ENCODE measurements at regions not wholly inside any gene's neighbourhood (a gene's known extent, or its start where the extent isn't known, plus 50 kb on each side); places are given as distances from the start of the nearest gene placed in this dataset.
"Not testable (repeated sequence)": the region's sequence is repeated elsewhere in the genome, so short reads cannot be mapped to it uniquely, and the experiment has no call there.

- DNase-seq (ENCODE audit: low read depth): not testable (repeated sequence)
Measured at GRCh38 chr6:145111407-145111806, 623.9 kb downstream of the EPM2A start.

- no peak for DNase-seq (ENCODE audit: low read depth)
Measured at GRCh38 chr6:145112711-145113148, 622.6 kb downstream of the EPM2A start.

GRCh38 chr6:145115638-145116037 lies 619.7 kb downstream of the EPM2A start:
- no peak for DNase-seq (ENCODE audit: low read depth)

DNA sequence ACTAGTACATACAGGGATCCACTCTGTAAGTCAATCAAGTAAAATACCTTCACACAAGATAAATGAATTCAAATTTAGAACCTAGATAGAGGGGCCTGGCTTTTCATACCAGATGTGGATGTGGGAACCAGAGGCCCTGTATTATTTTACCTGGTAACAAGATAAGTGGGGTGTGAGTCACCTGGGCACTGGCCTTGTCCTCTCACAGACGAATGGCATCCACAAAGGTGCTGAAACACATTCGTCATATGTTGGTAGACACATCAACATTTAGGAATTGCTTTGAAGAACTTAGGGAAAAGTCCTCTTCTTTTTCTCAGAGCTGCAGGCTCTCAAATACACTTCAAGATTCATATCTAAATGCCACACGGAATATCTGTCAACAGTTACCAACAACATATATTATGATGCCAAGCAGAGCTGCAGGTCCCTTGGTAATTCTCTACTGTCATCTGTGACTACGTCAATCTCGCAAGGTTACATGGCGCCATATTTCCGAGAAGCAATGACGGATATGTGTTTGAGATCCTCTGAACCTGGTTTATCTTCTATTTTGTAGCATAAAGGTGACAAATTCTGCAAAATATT lies 618.6 kb downstream of the EPM2A start:
- no peak for DNase-seq (ENCODE audit: low read depth)

DNA sequence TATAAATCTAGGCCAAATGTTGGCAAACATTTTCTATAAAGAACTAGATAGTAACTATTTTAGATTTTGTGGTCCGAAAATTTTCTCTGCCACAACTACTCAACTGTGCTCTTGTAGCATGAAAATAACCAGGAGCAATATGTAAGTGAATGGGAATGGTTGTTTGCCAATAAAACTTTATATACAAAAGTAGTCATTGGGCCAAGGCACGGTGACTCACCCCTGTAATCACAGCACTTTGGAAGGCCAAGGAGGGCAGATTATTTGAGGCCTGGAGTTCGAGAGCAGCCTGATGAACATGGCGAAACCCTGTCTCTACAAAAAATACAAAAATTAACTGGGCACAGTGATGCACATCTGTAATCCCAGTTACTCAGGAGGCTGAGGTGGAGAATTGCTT lies 617.1 kb downstream of the EPM2A start:
- DNase-seq (ENCODE audit: low read depth): no peak

GRCh38 chr6:145119081-145119480 lies 616.2 kb downstream of the EPM2A start:
- no peak for DNase-seq (ENCODE audit: low read depth)

GRCh38 chr6:145132709-145133108 lies 602.6 kb downstream of the EPM2A start:
- no peak for DNase-seq (ENCODE audit: low read depth)

GRCh38 chr6:145135702-145136101 lies 599.6 kb downstream of the EPM2A start:
- DNase-seq (ENCODE audit: low read depth): no peak

DNA sequence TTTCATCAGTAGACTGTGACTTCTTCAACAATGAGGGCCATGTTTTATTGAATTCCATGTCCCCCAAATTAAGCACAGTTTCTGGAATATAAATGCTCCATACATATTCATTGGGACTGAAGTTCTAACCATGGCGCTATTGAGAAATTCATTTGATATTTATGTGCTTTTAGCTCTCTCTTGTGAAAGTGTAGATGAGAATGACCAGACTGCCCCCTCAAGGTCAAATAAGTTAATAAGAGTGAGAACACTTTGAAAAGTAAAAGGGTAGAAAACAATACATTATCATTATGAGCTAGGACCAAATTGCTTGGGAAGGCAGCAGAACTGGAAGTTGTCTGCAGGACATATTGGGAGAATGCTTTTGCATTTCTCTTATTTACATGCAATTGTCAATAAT lies 597.9 kb downstream of the EPM2A start:
- DNase-seq (ENCODE audit: low read depth): no peak

- no peak for DNase-seq (ENCODE audit: low read depth)
Measured at GRCh38 chr6:145138469-145139139, 596.7 kb downstream of the EPM2A start.

GRCh38 chr6:145139140-145139850 lies 596.0 kb downstream of the EPM2A start:
- DNase-seq (ENCODE audit: low read depth): no peak

DNA sequence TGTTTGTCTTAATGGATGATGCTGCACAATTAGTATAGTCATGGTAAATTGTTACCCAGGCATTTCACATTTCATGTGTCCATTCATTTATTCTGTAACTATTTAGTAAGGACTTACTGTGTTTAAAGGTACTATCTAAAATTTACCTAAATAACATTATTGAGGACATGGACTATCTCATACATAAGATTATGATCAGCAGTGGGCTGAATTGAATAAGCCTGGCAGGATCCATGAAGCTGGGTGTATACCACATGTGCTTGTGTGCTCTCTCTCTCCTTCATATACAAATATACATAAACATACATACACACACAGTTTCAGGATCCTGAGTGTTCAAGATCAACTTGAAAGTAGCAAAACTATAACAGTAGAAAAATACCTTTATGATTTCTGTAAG lies 595.4 kb downstream of the EPM2A start:
- DNase-seq (ENCODE audit: low read depth): no peak

- DNase-seq (ENCODE audit: low read depth): no peak
Measured at GRCh38 chr6:145141572-145141971, 593.7 kb downstream of the EPM2A start.

DNA sequence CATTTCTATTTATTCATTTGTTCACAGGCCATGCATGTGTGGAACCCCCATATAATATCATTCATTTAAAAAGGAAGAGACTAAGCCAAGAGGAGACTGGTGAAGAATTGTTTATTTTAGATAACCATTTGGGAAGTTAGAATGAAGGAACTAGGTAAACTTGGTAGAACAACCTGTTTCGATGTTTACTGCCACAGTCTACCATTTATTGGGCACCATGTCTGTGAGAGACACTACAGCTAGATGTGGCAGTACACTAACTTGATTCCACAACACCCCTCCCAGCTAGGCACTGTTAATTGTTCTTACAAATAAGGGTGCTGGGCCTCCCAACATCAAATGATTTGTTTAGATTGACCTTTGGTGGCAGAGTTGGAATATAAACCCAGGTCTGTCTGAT lies 592.4 kb downstream of the EPM2A start:
- DNase-seq (ENCODE audit: low read depth): no peak

DNA sequence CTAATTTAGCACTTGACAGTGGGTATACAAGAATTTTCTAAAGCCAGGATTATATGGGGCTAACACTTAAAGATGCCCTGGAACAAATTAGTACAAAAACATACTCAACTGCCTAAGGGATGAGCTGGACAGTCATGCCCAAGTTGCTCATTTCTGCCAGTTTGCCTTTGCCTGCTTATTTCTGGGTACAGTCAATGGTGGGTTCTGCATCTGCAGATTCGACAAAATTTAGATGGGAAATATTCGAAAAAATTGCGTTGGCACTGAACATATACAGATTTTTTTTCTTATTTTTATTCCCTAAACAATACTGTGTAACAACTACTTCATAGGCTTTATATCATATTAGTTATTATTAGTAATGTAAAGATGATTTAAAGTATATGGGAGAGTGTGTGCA lies 591.9 kb downstream of the EPM2A start:
- DNase-seq (ENCODE audit: low read depth): no peak

GRCh38 chr6:145147559-145147958 lies 587.8 kb downstream of the EPM2A start:
- no peak for DNase-seq (ENCODE audit: low read depth)

DNA sequence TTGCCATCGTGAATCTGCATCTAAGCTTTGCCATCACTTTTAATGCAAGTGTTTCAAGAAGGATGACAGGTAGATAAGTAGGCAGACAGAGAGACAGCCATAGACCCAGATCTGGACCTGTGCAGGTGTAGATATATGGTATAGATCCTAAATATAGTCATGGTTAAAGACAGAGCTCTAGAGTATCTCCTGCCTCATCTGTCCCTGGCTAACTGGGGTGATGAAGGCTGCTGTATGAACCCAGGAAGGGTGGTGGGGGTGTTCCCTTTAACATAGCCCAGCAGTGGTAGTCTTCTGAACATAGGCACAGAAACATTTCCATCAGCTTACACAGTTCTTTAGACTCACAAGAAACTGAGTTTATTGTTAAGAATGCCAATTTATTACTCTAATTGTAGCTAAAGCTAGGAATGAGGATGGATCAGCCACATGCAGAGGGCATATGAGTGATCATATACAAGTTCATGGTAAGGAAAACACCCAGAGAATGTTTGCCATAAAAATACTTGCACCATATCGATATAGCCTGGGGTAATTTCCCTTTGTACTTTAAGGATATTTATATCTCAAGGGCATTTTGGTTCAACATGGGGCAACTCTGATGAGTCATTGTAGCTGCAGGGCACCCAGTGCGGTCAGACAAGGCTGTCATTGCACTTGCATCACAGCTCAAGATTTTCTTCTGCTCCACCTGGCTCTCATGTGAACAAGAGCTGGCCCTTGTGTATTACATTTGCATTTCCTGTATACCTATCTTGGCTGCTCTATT lies 587.2 kb downstream of the EPM2A start:
- DNase-seq (ENCODE audit: low read depth): no peak

GRCh38 chr6:145148776-145149175 lies 586.5 kb downstream of the EPM2A start:
- no peak for DNase-seq (ENCODE audit: low read depth)

- DNase-seq (ENCODE audit: low read depth): no peak
Measured at GRCh38 chr6:145151624-145152023, 583.7 kb downstream of the EPM2A start.

DNA sequence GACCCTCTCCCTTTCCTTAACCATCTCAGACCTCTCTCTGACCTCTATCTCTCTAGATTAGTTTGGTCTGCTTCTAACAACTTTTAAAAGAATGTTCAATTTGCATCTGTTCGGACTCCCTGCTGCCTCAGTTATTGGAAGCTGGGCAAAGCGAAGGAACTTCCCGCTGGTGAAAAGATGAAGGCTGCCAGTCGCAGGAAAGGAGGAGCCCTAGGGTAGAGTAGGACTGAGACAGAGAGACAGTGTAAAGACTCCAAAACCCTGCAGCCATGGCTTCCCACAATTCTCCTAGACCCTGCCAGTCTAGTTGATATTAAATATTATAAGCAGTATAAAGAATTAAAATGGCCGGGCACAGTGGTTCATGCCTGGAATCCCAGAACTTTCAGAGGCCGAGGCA lies 581.8 kb downstream of the EPM2A start:
- DNase-seq (ENCODE audit: low read depth): no peak

DNA sequence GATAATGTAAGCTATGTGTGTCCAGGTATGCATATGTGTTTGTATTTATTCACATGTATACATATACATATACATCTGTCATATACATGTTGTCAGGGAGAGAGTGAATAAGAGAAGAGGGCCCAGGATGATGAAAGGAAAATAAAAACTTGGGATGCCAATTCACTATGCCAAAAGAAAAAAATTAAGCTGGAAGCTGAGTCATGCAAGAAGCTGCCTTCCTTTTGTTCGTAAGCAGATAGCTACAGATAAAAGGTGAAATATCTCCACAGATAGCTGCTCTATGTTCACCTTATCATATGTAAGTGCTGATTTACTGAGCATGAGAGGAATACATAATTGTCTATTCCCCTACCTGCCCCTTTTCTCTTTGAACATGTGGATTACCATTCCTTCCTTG lies 579.9 kb downstream of the EPM2A start:
- no peak for DNase-seq (ENCODE audit: low read depth)

DNA sequence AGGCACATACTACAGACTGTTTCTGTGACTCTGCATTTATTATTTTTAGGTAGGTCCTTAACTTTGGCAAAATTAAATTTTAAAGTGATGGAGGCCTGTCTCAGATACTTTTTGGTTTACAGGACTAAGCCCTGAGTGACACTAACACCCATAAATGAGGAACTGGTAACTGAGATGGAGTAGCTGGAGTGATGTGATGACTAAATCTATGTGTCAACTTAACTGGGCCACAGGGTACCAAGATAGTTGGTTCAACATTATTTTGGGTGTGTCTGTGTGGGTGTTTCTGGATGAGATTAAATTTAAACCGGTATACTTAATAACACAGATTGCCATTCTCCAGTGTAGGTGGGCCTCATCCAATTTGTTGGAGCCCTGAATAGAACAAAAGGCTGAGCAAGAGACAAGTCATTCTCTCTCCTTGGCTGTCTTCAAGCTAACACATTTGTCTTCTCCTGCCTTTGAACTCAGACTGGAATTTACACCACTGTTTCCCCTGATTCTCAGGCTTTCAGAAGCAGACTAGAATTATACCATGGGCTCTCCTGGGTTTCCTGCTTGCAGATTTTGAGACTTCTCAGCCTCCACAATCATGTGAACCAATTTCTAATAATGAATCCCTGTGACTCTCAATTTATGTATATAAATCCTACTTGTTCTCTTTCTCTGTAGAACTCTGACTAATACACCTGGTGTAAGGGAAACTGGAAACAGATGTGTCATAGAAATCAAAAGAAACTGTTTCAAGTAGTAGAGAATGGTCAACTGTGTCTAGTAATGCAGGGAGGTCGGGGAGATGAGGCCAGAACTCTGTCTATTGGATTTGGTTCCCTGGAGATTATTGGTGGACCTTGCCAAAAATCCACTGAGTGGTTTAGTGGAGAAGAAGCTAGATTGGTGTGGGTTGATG lies 579.2 kb downstream of the EPM2A start:
- no peak for DNase-seq (ENCODE audit: low read depth)

Measured in activated gamma-delta T cell treated with anti-CD3 and anti-CD28 coated beads, Interleukin-2, amount 50 U/mL, for 16 hours (primary cell).